ENCODE measurements at regions not wholly inside any gene's neighbourhood (a gene's known extent, or its start where the extent isn't known, plus 50 kb on each side); places are given as distances from the start of the nearest gene placed in this dataset.

DNA sequence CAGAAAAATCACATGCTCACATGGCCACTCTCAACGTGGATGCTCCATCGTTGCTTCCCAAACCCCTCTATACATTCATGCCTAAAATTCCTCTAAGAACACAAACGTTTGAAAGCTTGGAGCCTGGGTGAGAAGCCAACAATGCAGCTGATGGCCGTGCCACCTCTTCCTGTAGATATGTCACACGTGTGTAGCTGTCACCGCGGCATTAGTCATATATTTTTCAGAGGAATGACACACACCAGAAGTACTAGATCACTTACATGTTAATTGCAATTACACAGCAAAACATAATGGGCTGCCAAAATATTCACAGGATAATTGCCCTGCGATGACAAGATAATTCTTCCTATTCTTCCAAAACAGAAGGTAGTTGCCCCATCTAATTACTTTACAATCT lies 112.7 kb upstream of the BACE2 start:
- H3K27me3 ChIP-seq (ENCODE audit: insufficient read depth, low read depth, low read length) = no peaks in the 10 kb centered on the region

DNA sequence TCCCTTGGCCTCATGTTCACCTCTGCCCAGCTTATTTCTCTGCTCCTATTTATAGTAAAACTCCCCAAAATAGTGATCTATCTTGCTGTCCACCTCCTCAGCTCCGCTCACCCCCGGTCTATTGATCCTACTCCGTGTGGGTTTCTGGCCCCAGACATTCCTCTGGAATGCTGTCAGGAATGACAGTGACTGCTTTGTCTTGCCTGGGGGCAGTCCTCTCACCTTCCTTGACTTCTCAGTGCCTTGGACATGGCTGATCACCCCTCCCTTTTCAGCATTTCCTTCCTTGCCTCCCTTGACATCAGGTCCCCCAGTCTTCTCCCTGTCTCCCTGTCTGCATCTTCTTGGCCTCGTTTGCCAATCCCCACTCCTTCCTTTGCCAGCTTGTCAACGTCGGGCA lies 108.1 kb upstream of the BACE2 start:
- H3F3A ChIP-seq (ENCODE audit: insufficient read depth, low read length, poor library complexity, severe bottlenecking) = no peaks in the 10 kb centered on the region
- TF ChIP-seq RAD21 (conservative IDR thresholded peaks at IDR 0.05) = no peak
- no peak for TF ChIP-seq POLR2AphosphoS5 (IDR thresholded peaks at IDR 0.05)
- TF ChIP-seq EZH2 (IDR thresholded peaks at IDR 0.05; ENCODE audit: borderline replicate concordance, insufficient read depth, low read length, poor library complexity, severe bottlenecking) = no peak
- no peak for TF ChIP-seq SMC3 (conservative IDR thresholded peaks at IDR 0.05; ENCODE audit: poor library complexity)
- no peak for TF ChIP-seq EP300 (conservative IDR thresholded peaks at IDR 0.05; ENCODE audit: poor library complexity, severe bottlenecking)
- no peak for TF ChIP-seq MXI1 (conservative IDR thresholded peaks at IDR 0.05; ENCODE audit: poor library complexity, severe bottlenecking)
- TF ChIP-seq TAF1 (IDR thresholded peaks at IDR 0.05; ENCODE audit: low read depth) = no peak
- TF ChIP-seq, protein P1, sequence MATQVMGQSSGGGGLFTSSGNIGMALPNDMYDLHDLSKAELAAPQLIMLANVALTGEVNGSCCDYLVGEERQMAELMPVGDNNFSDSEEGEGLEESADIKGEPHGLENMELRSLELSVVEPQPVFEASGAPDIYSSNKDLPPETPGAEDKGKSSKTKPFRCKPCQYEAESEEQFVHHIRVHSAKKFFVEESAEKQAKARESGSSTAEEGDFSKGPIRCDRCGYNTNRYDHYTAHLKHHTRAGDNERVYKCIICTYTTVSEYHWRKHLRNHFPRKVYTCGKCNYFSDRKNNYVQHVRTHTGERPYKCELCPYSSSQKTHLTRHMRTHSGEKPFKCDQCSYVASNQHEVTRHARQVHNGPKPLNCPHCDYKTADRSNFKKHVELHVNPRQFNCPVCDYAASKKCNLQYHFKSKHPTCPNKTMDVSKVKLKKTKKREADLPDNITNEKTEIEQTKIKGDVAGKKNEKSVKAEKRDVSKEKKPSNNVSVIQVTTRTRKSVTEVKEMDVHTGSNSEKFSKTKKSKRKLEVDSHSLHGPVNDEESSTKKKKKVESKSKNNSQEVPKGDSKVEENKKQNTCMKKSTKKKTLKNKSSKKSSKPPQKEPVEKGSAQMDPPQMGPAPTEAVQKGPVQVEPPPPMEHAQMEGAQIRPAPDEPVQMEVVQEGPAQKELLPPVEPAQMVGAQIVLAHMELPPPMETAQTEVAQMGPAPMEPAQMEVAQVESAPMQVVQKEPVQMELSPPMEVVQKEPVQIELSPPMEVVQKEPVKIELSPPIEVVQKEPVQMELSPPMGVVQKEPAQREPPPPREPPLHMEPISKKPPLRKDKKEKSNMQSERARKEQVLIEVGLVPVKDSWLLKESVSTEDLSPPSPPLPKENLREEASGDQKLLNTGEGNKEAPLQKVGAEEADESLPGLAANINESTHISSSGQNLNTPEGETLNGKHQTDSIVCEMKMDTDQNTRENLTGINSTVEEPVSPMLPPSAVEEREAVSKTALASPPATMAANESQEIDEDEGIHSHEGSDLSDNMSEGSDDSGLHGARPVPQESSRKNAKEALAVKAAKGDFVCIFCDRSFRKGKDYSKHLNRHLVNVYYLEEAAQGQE (IDR thresholded peaks at IDR 0.05; ENCODE audit: borderline replicate concordance) = no peak
- TF ChIP-seq, protein P2, sequence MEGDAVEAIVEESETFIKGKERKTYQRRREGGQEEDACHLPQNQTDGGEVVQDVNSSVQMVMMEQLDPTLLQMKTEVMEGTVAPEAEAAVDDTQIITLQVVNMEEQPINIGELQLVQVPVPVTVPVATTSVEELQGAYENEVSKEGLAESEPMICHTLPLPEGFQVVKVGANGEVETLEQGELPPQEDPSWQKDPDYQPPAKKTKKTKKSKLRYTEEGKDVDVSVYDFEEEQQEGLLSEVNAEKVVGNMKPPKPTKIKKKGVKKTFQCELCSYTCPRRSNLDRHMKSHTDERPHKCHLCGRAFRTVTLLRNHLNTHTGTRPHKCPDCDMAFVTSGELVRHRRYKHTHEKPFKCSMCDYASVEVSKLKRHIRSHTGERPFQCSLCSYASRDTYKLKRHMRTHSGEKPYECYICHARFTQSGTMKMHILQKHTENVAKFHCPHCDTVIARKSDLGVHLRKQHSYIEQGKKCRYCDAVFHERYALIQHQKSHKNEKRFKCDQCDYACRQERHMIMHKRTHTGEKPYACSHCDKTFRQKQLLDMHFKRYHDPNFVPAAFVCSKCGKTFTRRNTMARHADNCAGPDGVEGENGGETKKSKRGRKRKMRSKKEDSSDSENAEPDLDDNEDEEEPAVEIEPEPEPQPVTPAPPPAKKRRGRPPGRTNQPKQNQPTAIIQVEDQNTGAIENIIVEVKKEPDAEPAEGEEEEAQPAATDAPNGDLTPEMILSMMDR (IDR thresholded peaks at IDR 0.05; ENCODE audit: poor library complexity, severe bottlenecking) = no peak

More for the DNA sequence above, 112.7 kb upstream of the BACE2 start:
- no peaks in the 10 kb centered on the region for H3K79me2 ChIP-seq (replicated peaks; ENCODE audit: insufficient read depth, low read length)
- no peaks in the 10 kb centered on the region for H3F3A ChIP-seq (ENCODE audit: insufficient read depth, low read length, poor library complexity, severe bottlenecking)
- no peak overlapping the region for H3K4me3 ChIP-seq (ENCODE audit: low read length)
- no peak overlapping the region for H3K9ac ChIP-seq (ENCODE audit: low read length)
- H3K36me3 ChIP-seq (ENCODE audit: insufficient read depth, low read length) = no peaks in the 10 kb centered on the region
- H3K9me2 ChIP-seq (ENCODE audit: insufficient read depth, low read length) = no peaks in the 10 kb centered on the region
- H3K4me2 ChIP-seq (ENCODE audit: low read length) = no peak overlapping the region
- H3K27ac ChIP-seq (ENCODE audit: low read length) = no peak overlapping the region
- no peak for TF ChIP-seq EZH2 (IDR thresholded peaks at IDR 0.05; ENCODE audit: borderline replicate concordance, insufficient read depth, low read length, poor library complexity, severe bottlenecking)
- TF ChIP-seq MXI1 (conservative IDR thresholded peaks at IDR 0.05; ENCODE audit: poor library complexity, severe bottlenecking) = no peak
- no peak for TF ChIP-seq SMC3 (conservative IDR thresholded peaks at IDR 0.05; ENCODE audit: poor library complexity)
- TF ChIP-seq, protein P1 (IDR thresholded peaks at IDR 0.05; ENCODE audit: borderline replicate concordance) = no peak
- TF ChIP-seq TAF1 (IDR thresholded peaks at IDR 0.05; ENCODE audit: low read depth) = no peak
- no peak for TF ChIP-seq RAD21 (conservative IDR thresholded peaks at IDR 0.05)
- no peak for TF ChIP-seq POLR2AphosphoS5 (IDR thresholded peaks at IDR 0.05)
- TF ChIP-seq EP300 (conservative IDR thresholded peaks at IDR 0.05; ENCODE audit: poor library complexity, severe bottlenecking) = no peak
- TF ChIP-seq, protein P2 (IDR thresholded peaks at IDR 0.05; ENCODE audit: poor library complexity, severe bottlenecking) = no peak
- H3K9me3 ChIP-seq (ENCODE audit: low read length) = no peaks in the 10 kb centered on the region
- H2AFZ ChIP-seq (ENCODE audit: low read depth, low read length) = no peak overlapping the region
- H4K20me1 ChIP-seq (ENCODE audit: insufficient read depth) = no peaks in the 10 kb centered on the region

More for the DNA sequence above, 108.1 kb upstream of the BACE2 start:
- H3K9ac ChIP-seq (ENCODE audit: low read length) = no peak overlapping the region
- no peak overlapping the region for H3K4me3 ChIP-seq (ENCODE audit: low read length)
- H3K36me3 ChIP-seq (ENCODE audit: insufficient read depth, low read length) = no peaks in the 10 kb centered on the region
- no peaks in the 10 kb centered on the region for H3K27me3 ChIP-seq (ENCODE audit: insufficient read depth, low read depth, low read length)
- H2AFZ ChIP-seq (ENCODE audit: low read depth, low read length) = no peak overlapping the region
- no peaks in the 10 kb centered on the region for H3K9me3 ChIP-seq (ENCODE audit: low read length)
- H3K4me2 ChIP-seq (ENCODE audit: low read length) = no peak overlapping the region
- H4K20me1 ChIP-seq (ENCODE audit: insufficient read depth) = no peaks in the 10 kb centered on the region
- H3K79me2 ChIP-seq (replicated peaks; ENCODE audit: insufficient read depth, low read length) = no peaks in the 10 kb centered on the region
- no peaks in the 10 kb centered on the region for H3K9me2 ChIP-seq (ENCODE audit: insufficient read depth, low read length)
- H3K27ac ChIP-seq (ENCODE audit: low read length) = no peak overlapping the region
